ENCODE measurements at regions not wholly inside any gene's neighbourhood (a gene's known extent, or its start where the extent isn't known, plus 50 kb on each side); places are given as distances from the start of the nearest gene placed in this dataset.

DNA sequence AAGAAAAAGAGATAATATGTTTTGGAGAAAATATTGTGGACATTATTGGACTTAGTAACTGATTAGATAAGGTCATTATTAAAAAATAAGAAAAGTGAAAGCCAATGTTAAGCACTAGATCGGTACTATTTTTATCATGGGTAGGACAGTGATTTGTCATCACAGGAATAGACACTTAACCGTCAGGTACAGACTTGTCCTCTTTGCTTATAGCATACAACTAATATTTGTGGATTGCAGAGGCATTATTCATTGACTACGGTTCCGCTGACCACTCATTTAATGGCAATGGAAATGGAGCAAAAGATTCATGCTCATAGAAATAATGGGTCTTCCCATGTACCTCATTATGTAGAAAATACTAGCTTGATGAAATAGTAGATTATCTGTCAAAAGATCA is 596.3 kb upstream of the CA10 start:
- H3K4me3 ChIP-seq (ENCODE audit: low read depth, low read length), result no peak overlapping the region
- POLR2A ChIA-PET, result no interaction called here
- H3K36me3 ChIP-seq (ENCODE audit: control insufficient read depth in 2 of 2, insufficient read depth in 1 of 2, low read length in 2 of 2), result no peaks in the 10 kb centered on the region
- no peaks in the 10 kb centered on the region for H3K4me1 ChIP-seq (ENCODE audit: control insufficient read depth, insufficient read depth, low read length)
- CTCF ChIA-PET, result no interaction called here
- TF ChIP-seq, protein P1, sequence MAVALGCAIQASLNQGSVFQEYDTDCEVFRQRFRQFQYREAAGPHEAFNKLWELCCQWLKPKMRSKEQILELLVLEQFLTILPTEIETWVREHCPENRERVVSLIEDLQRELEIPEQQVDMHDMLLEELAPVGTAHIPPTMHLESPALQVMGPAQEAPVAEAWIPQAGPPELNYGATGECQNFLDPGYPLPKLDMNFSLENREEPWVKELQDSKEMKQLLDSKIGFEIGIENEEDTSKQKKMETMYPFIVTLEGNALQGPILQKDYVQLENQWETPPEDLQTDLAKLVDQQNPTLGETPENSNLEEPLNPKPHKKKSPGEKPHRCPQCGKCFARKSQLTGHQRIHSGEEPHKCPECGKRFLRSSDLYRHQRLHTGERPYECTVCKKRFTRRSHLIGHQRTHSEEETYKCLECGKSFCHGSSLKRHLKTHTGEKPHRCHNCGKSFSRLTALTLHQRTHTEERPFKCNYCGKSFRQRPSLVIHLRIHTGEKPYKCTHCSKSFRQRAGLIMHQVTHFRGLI (tag by site-specific recombination; IDR thresholded peaks at IDR 0.05), result no peak
- TF ChIP-seq MEIS1 (CRISPR knock-in tag; IDR thresholded peaks at IDR 0.05; ENCODE audit: borderline replicate concordance), result no peak
- no peak for TF ChIP-seq ZNF2 (tag by site-specific recombination; IDR thresholded peaks at IDR 0.05)
- no peak for TF ChIP-seq ZNF140 (tag by site-specific recombination; IDR thresholded peaks at IDR 0.05)
- no peak for TF ChIP-seq ZNF670 (tag by site-specific recombination; IDR thresholded peaks at IDR 0.05; ENCODE audit: low read depth)
- TF ChIP-seq ZNF202 (tag by site-specific recombination; IDR thresholded peaks at IDR 0.05; ENCODE audit: borderline replicate concordance), result no peak
- TF ChIP-seq ZNF488 (tag by site-specific recombination; IDR thresholded peaks at IDR 0.05), result no peak
- TF ChIP-seq GFI1B (tag by site-specific recombination; IDR thresholded peaks at IDR 0.05), result no peak
- no peak for TF ChIP-seq HIC1 (tag by site-specific recombination; IDR thresholded peaks at IDR 0.05)
- TF ChIP-seq, protein P2, sequence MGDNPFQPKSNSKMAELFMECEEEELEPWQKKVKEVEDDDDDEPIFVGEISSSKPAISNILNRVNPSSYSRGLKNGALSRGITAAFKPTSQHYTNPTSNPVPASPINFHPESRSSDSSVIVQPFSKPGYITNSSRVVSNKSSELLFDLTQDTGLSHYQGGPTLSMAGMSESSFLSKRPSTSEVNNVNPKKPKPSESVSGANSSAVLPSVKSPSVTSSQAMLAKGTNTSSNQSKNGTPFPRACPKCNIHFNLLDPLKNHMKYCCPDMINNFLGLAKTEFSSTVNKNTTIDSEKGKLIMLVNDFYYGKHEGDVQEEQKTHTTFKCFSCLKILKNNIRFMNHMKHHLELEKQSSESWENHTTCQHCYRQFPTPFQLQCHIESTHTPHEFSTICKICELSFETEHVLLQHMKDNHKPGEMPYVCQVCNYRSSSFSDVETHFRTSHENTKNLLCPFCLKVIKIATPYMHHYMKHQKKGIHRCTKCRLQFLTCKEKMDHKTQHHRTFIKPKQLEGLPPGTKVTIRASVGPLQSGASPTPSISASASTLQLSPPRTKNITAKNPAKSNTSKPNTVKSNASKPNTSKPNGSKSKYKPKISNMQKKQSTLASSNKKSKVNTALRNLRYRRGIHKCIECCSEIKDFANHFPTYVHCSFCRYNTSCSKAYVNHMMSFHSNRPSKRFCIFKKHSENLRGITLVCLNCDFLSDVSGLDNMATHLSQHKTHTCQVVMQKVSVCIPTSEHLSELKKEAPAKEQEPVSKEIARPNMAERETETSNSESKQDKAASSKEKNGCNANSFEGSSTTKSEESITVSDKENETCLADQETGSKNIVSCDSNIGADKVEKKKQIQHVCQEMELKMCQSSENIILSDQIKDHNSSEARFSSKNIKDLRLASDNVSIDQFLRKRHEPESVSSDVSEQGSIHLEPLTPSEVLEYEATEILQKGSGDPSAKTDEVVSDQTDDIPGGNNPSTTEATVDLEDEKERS (tag by site-specific recombination; IDR thresholded peaks at IDR 0.05), result no peak
- no peak for TF ChIP-seq ZNF121 (tag by site-specific recombination; IDR thresholded peaks at IDR 0.05)
- TF ChIP-seq BCL11B (tag by site-specific recombination; IDR thresholded peaks at IDR 0.05; ENCODE audit: low read depth), result no peak
- no peak for TF ChIP-seq ZNF571 (tag by site-specific recombination; IDR thresholded peaks at IDR 0.05)
- TF ChIP-seq ZNF112 (tag by site-specific recombination; IDR thresholded peaks at IDR 0.05), result no peak
- no peak for TF ChIP-seq PATZ1 (tag by site-specific recombination; IDR thresholded peaks at IDR 0.05)
- TF ChIP-seq KLF17 (tag by site-specific recombination; IDR thresholded peaks at IDR 0.05), result no peak
- no peak for TF ChIP-seq ZNF341 (tag by site-specific recombination; IDR thresholded peaks at IDR 0.05; ENCODE audit: low read depth)
- no peak for TF ChIP-seq ZNF23 (tag by site-specific recombination; IDR thresholded peaks at IDR 0.05; ENCODE audit: borderline replicate concordance)
- H3K9me3 ChIP-seq (ENCODE audit: control insufficient read depth, insufficient read depth, low read depth, low read length), result no peaks in the 10 kb centered on the region
- no peak overlapping the region for H3K27ac ChIP-seq (ENCODE audit: extremely low read depth, low read depth, low read length)
